Large intestine (tissue), 3 donors: ENCODE measurements at regions not wholly inside any gene's neighbourhood (a gene's known extent, or its start where the extent isn't known, plus 50 kb on each side); places are given as distances from the start of the nearest gene placed in this dataset.

ENCODE experiments used
- DNase-seq, 2 donors: peaks; one replicate each; pipeline versions ENCODE4 v3.0.0 to v3.0.0-alpha.2; 2013
- H3K27ac ChIP-seq: one replicate; pipeline ENCODE4 v1.5.1; 2013; ENCODE audit warnings: low read length
- H3K27me3 ChIP-seq: 2 replicates; pipeline ENCODE4 v1.6.1; 2013; ENCODE audit warnings: low read length; ENCODE audit not compliant: control insufficient read depth, insufficient read depth
- H3K36me3 ChIP-seq: 2 replicates; pipeline ENCODE4 v1.6.1; 2013; ENCODE audit warnings: low read length; ENCODE audit not compliant: control insufficient read depth, insufficient read depth
- H3K4me1 ChIP-seq: one replicate; pipeline ENCODE4 v1.6.1; 2013; ENCODE audit warnings: low read length; ENCODE audit not compliant: control insufficient read depth, insufficient read depth
- H3K4me3 ChIP-seq: one replicate; pipeline ENCODE4 v1.5.1; 2013; ENCODE audit warnings: low read length
- H3K9me3 ChIP-seq: one replicate; pipeline ENCODE4 v1.6.1; 2013; ENCODE audit warnings: mild to moderate bottlenecking, low read depth, low read length, moderate library complexity; ENCODE audit not compliant: control insufficient read depth
- WGBS: methylation state at CpG from one replicate; pipeline ENCODE4 v1.1.5; 2013; ENCODE audit warnings: low lambda C conversion rate; ENCODE audit not compliant: insufficient coverage; 5-methylcytosine and 5-hydroxymethylcytosine counted together

- WGBS, result no CpG with 5 or more reads among the region's 1 CpG
- no peak for DNase-seq
- no peaks in the 10 kb centered on the region for H3K27me3 ChIP-seq
Observed at GRCh38 chr21:16873596-16873995, 639.2 kb upstream of the CXADR start.

GRCh38 chr21:16879479-16879878 is 633.4 kb upstream of the CXADR start:
- WGBS, result no CpG with 5 or more reads among the region's 3 CpGs
- no peak overlapping the region for H3K4me3 ChIP-seq

More at GRCh38 chr21:16873596-16873995, 639.2 kb upstream of the CXADR start:
- H3K9me3 ChIP-seq, result no peaks in the 10 kb centered on the region
- H3K27ac ChIP-seq, result no peak overlapping the region
- no peaks in the 10 kb centered on the region for H3K4me1 ChIP-seq
- no peaks in the 10 kb centered on the region for H3K36me3 ChIP-seq
- H3K4me3 ChIP-seq, result no peak overlapping the region

GRCh38 chr21:16891821-16892220 is 621.0 kb upstream of the CXADR start:
- Histone ChIP-seq H3K27me3 (no peaks in the 10 kb centered on the region), H3K4me3 (no peak overlapping the region), H3K4me1 (no peaks in the 10 kb centered on the region), H3K27ac (no peak overlapping the region), H3K9me3 (no peaks in the 10 kb centered on the region), H3K36me3 (no peaks in the 10 kb centered on the region)
- no CpG with 5 or more reads among the region's 1 CpG for WGBS
- peak in 1 of 2 donors; percentile 4 for DNase-seq

More at GRCh38 chr21:16879479-16879878, 633.4 kb upstream of the CXADR start:
- no peak overlapping the region for H3K27ac ChIP-seq
- H3K27me3 ChIP-seq, result no peaks in the 10 kb centered on the region
- H3K36me3 ChIP-seq, result no peaks in the 10 kb centered on the region
- no peaks in the 10 kb centered on the region for H3K9me3 ChIP-seq
- no peaks in the 10 kb centered on the region for H3K4me1 ChIP-seq
- DNase-seq, result no peak

GRCh38 chr21:16900685-16901084 is 612.2 kb upstream of the CXADR start:
- H3K27me3 ChIP-seq, result no peaks in the 10 kb centered on the region
- no peaks in the 10 kb centered on the region for H3K36me3 ChIP-seq
- H3K4me3 ChIP-seq, result no peak overlapping the region
- H3K9me3 ChIP-seq, result no peaks in the 10 kb centered on the region
- DNase-seq, result no peak
- no peaks in the 10 kb centered on the region for H3K4me1 ChIP-seq
- no peak overlapping the region for H3K27ac ChIP-seq
- WGBS, result 17% methylated on average over 1 of the region's 1 CpG

- Histone ChIP-seq H3K9me3 (no peaks in the 10 kb centered on the region), H3K27ac (no peak overlapping the region), H3K27me3 (no peaks in the 10 kb centered on the region), H3K4me3 (no peak overlapping the region), H3K36me3 (no peaks in the 10 kb centered on the region), H3K4me1 (no peaks in the 10 kb centered on the region)
- no peak for DNase-seq
- WGBS, result no CpG with 5 or more reads among the region's 1 CpG
Observed at GRCh38 chr21:16908077-16908476, 604.8 kb upstream of the CXADR start.

GRCh38 chr21:16910435-16911165 is 602.2 kb upstream of the CXADR start:
- no peaks in the 10 kb centered on the region for H3K27me3 ChIP-seq
- no peaks in the 10 kb centered on the region for H3K36me3 ChIP-seq
- no peaks in the 10 kb centered on the region for H3K9me3 ChIP-seq
- no peak overlapping the region for H3K4me3 ChIP-seq
- H3K4me1 ChIP-seq, result no peaks in the 10 kb centered on the region
- H3K27ac ChIP-seq, result no peak overlapping the region
- 79% methylated on average over 2 of the region's 4 CpGs for WGBS
- no peak for DNase-seq

GRCh38 chr21:16911166-16911607 is 601.7 kb upstream of the CXADR start:
- DNase-seq, result no peak
- no peaks in the 10 kb centered on the region for H3K36me3 ChIP-seq
- H3K9me3 ChIP-seq, result no peaks in the 10 kb centered on the region
- WGBS, result no CpG with 5 or more reads among the region's 1 CpG
- H3K4me3 ChIP-seq, result no peak overlapping the region
- no peak overlapping the region for H3K27ac ChIP-seq
- H3K27me3 ChIP-seq, result no peaks in the 10 kb centered on the region
- no peaks in the 10 kb centered on the region for H3K4me1 ChIP-seq

GRCh38 chr21:16912075-16912474 is 600.8 kb upstream of the CXADR start:
- WGBS, result 14% methylated on average over 1 of the region's 2 CpGs
- Histone ChIP-seq H3K36me3 (no peaks in the 10 kb centered on the region), H3K27ac (no peak overlapping the region), H3K27me3 (no peaks in the 10 kb centered on the region), H3K9me3 (no peaks in the 10 kb centered on the region), H3K4me1 (no peaks in the 10 kb centered on the region), H3K4me3 (no peak overlapping the region)
- DNase-seq, result no peak

GRCh38 chr21:16913010-16913409 is 599.8 kb upstream of the CXADR start:
- no peaks in the 10 kb centered on the region for H3K27me3 ChIP-seq
- WGBS, result 71% methylated on average over 1 of the region's 3 CpGs
- no peaks in the 10 kb centered on the region for H3K36me3 ChIP-seq
- no peak overlapping the region for H3K27ac ChIP-seq
- H3K4me1 ChIP-seq, result no peaks in the 10 kb centered on the region
- H3K4me3 ChIP-seq, result no peak overlapping the region
- H3K9me3 ChIP-seq, result no peaks in the 10 kb centered on the region
- no peak for DNase-seq

GRCh38 chr21:16928439-16928838 is 584.4 kb upstream of the CXADR start:
- DNase-seq, result no peak
- no peaks in the 10 kb centered on the region for H3K36me3 ChIP-seq
- H3K27me3 ChIP-seq, result no peaks in the 10 kb centered on the region
- no CpG with 5 or more reads among the region's 1 CpG for WGBS
- no peak overlapping the region for H3K4me3 ChIP-seq
- no peaks in the 10 kb centered on the region for H3K4me1 ChIP-seq
- H3K27ac ChIP-seq, result no peak overlapping the region
- H3K9me3 ChIP-seq, result no peaks in the 10 kb centered on the region

GRCh38 chr21:16932314-16932713 is 580.5 kb upstream of the CXADR start:
- DNase-seq, result no peak
- H3K4me3 ChIP-seq, result no peak overlapping the region
- no peaks in the 10 kb centered on the region for H3K4me1 ChIP-seq
- no peak overlapping the region for H3K27ac ChIP-seq
- H3K36me3 ChIP-seq, result no peaks in the 10 kb centered on the region
- no peaks in the 10 kb centered on the region for H3K9me3 ChIP-seq
- H3K27me3 ChIP-seq, result no peaks in the 10 kb centered on the region
